Gastroesophageal sphincter (tissue), 3 donors: ENCODE measurements at regions not wholly inside any gene's neighbourhood (a gene's known extent, or its start where the extent isn't known, plus 50 kb on each side); places are given as distances from the start of the nearest gene placed in this dataset.

ENCODE experiments used
- CTCF ChIP-seq, 4 experiments: fragments of 200-600 bp in 2 of 4; fragments of 450-650 bp in 2 of 4; sonication (generic) in 1 of 4; IDR thresholded peaks; one replicate each; pipeline ENCODE4 v1.5.1; 2017 to 2019; ENCODE audit warnings: antibody characterized with exemption in 4 of 4, mild to moderate bottlenecking in 2 of 4, moderate library complexity in 2 of 4
- EP300 ChIP-seq: sonication (generic); formaldehyde crosslinking; IDR thresholded peaks from one replicate; pipeline ENCODE4 v1.6.1; 2017; ENCODE audit warnings: antibody characterized with exemption, mild to moderate bottlenecking
- POLR2A ChIP-seq, 2 donors: fragments of 450-650 bp; IDR thresholded peaks; one replicate each; pipeline ENCODE4 v1.6.1; 2017; ENCODE audit warnings: antibody characterized with exemption in 2 of 2, mild to moderate bottlenecking in 2 of 2, moderate library complexity in 1 of 2
- POLR2AphosphoS5 ChIP-seq: sonication (generic); formaldehyde crosslinking; IDR thresholded peaks from one replicate; pipeline ENCODE4 v1.6.1; 2017; ENCODE audit warnings: antibody characterized with exemption

GRCh38 chr2:144097440-144098225 lies 422.3 kb downstream of the ZEB2 start:
- TF ChIP-seq CTCF (IDR thresholded peaks at IDR 0.05) (no peak), POLR2A (IDR thresholded peaks at IDR 0.05) (no peak), POLR2AphosphoS5 (no peak), EP300 (no peak)
